Fibroblast of villous mesenchyme (primary cell): ENCODE measurements at regions not wholly inside any gene's neighbourhood (a gene's known extent, or its start where the extent isn't known, plus 50 kb on each side); places are given as distances from the start of the nearest gene placed in this dataset.

Source experiments
- DNase-seq: peaks from one replicate; pipeline ENCODE4 v3.0.0-alpha.2; 2010; ENCODE audit warnings: low read depth
- H3K4me3 ChIP-seq: 2 replicates; pipeline ENCODE4 v1.5.1; 2011; ENCODE audit warnings: low read depth, mild to moderate bottlenecking, low read length
- TF ChIP-seq, protein P1 (sequence below): IDR thresholded peaks from 2 replicates; pipeline ENCODE4 v1.5.1; 2012; ENCODE audit warnings: low read depth, mild to moderate bottlenecking, low read length; ENCODE audit not compliant: insufficient read depth

DNA sequence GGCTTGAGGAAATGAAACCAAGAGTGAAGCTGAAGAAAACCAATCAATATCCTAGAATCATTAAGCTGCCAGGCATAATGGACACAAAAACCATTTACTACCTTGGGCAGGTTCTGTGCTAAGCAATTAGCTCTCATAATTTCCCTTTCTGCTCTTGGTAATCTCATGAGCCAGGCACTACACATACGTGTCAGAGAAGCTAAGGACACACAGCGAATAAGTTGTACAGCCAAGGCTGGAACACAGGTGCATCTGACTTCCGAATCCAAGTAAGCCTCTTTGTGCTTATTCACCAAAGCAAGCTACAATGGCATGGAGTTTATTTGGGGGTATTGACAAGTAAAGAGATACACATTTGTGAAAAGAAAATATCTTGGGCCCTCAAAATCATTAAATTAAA is 1343.9 kb upstream of the MIR17HG start:
- TF ChIP-seq, protein P1, sequence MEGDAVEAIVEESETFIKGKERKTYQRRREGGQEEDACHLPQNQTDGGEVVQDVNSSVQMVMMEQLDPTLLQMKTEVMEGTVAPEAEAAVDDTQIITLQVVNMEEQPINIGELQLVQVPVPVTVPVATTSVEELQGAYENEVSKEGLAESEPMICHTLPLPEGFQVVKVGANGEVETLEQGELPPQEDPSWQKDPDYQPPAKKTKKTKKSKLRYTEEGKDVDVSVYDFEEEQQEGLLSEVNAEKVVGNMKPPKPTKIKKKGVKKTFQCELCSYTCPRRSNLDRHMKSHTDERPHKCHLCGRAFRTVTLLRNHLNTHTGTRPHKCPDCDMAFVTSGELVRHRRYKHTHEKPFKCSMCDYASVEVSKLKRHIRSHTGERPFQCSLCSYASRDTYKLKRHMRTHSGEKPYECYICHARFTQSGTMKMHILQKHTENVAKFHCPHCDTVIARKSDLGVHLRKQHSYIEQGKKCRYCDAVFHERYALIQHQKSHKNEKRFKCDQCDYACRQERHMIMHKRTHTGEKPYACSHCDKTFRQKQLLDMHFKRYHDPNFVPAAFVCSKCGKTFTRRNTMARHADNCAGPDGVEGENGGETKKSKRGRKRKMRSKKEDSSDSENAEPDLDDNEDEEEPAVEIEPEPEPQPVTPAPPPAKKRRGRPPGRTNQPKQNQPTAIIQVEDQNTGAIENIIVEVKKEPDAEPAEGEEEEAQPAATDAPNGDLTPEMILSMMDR, result no peak
- H3K4me3 ChIP-seq, result no peak overlapping the region
- no peak for DNase-seq

GRCh38 chr13:90008707-90009149 is 1338.8 kb upstream of the MIR17HG start:
- TF ChIP-seq, protein P1, result no peak
- H3K4me3 ChIP-seq, result no peak overlapping the region
- no peak for DNase-seq

DNA sequence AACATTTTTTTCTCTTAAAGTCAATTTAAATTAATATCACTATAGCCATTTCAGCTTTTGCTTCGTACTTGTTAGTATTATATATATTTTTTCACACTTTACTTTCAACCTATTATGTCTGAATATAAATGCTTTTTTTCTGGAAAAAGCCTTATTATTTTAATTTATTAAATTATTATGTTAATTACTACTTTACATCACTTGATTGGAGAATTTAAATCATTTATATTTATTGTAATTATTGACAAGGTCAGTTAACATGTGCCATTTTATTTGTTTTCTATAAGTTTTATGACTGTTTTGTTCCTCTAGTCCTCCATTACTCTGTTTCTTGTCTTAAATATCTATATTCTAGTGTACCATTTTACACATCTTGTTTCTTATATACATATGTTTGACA is 1333.4 kb upstream of the MIR17HG start:
- H3K4me3 ChIP-seq, result no peak overlapping the region

DNA sequence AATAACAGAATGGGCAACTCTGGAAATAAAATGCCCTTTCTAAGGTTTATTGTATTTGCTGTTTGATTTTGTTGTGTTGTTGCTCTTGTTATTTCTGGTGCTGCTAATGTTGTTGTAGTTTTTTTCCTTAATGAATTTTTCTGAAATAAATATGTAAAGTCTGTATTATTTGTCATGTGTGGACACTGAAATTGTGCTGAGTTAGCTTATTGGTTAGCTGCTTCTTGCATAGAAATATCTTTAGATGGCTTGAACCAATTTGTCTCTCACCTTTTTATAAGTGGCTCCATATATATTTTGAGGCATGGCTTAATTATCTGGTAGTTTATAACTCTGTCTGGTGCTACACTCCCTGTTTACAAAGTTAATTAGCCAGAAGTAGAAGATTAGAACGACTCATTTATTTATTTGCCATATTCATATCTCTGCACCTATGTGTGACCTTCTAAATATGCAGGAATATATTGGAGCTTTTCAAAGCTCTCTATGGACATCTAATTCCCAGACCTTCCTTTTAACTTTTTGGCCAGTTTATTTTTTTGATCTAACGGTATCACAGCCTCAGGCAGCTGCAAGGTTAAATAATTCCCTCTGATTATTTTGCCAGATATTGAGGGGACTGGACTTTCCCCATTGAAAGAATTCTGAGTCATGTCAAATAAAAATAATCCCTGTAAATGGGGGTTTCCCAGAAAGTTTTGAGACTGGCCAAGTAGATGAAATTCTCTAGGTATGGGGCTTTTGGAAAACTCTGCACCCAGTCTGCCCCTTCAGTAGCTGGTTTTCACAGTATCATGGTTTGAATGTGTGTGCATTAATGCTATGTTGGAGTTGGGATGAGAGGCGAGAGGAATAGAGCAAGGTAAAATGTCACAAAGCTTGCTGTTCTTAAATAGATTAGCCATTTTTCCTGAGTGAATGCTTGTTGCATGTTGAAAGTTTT is 1331.7 kb upstream of the MIR17HG start:
- TF ChIP-seq, protein P1, result no peak
- DNase-seq, result no peak
- H3K4me3 ChIP-seq, result no peak overlapping the region

More for the DNA sequence above, 1333.4 kb upstream of the MIR17HG start:
- TF ChIP-seq, protein P1, result no peak
- no peak for DNase-seq

GRCh38 chr13:90016688-90017087 is 1330.8 kb upstream of the MIR17HG start:
- no peak overlapping the region for H3K4me3 ChIP-seq
- DNase-seq, result no peak
- TF ChIP-seq, protein P1, result no peak

- H3K4me3 ChIP-seq, result no peak overlapping the region
- TF ChIP-seq, protein P1, result no peak
- no peak for DNase-seq
Observed at GRCh38 chr13:90020536-90021070, 1326.9 kb upstream of the MIR17HG start.
